HL-60 (cell line): ENCODE measurements at regions not wholly inside any gene's neighbourhood (a gene's known extent, or its start where the extent isn't known, plus 50 kb on each side); places are given as distances from the start of the nearest gene placed in this dataset.

Source experiments
- CTCF ChIP-seq: IDR thresholded peaks from one replicate; pipeline ENCODE4 v1.5.1; 2011; ENCODE audit warnings: low read length, control low read depth, inconsistent platforms; ENCODE audit not compliant: insufficient read depth
- GABPA ChIP-seq: IDR thresholded peaks from 2 replicates; pipeline ENCODE4 v1.6.1; 2012; ENCODE audit warnings: low read depth
- POLR2AphosphoS5 ChIP-seq: IDR thresholded peaks from 2 replicates; pipeline ENCODE4 v1.6.1; 2012; ENCODE audit warnings: low read depth
- REST ChIP-seq: IDR thresholded peaks from 2 replicates; pipeline ENCODE4 v1.6.1; 2012; ENCODE audit warnings: low read depth; ENCODE audit not compliant: insufficient replicate concordance
- SPI1 ChIP-seq: IDR thresholded peaks from 2 replicates; pipeline ENCODE4 v1.6.1; 2012; ENCODE audit warnings: low read depth, mild to moderate bottlenecking, borderline replicate concordance

GRCh38 chrX:16464369-16464768 lies 185.6 kb upstream of the S100G start:
- TF ChIP-seq CTCF: no peak
- no peak for TF ChIP-seq REST
- TF ChIP-seq POLR2AphosphoS5: no peak
- TF ChIP-seq GABPA: no peak
- no peak for TF ChIP-seq SPI1
